HEK293T (cell line): ENCODE measurements at regions not wholly inside any gene's neighbourhood (a gene's known extent, or its start where the extent isn't known, plus 50 kb on each side); places are given as distances from the start of the nearest gene placed in this dataset.

Source experiments
- BHLHE40 ChIP-seq: fragments of 450-650 bp; IDR thresholded peaks from 2 replicates; pipeline ENCODE4 v1.6.1; 2016; ENCODE audit warnings: mild to moderate bottlenecking, moderate library complexity, borderline replicate concordance
- ELF4 ChIP-seq: fragments of 450-650 bp; IDR thresholded peaks from 2 replicates; pipeline ENCODE4 v1.6.1; 2017; ENCODE audit warnings: antibody characterized with exemption
- FOXA1 ChIP-seq: fragments of 450-650 bp; IDR thresholded peaks from 2 replicates; pipeline ENCODE4 v1.6.1; 2016; ENCODE audit warnings: mild to moderate bottlenecking
- FOXK2 ChIP-seq: fragments of 450-650 bp; IDR thresholded peaks from 2 replicates; pipeline ENCODE4 v1.6.1; 2016; ENCODE audit warnings: mild to moderate bottlenecking
- FOXM1 ChIP-seq: fragments of 450-650 bp; IDR thresholded peaks from 2 replicates; pipeline ENCODE4 v1.6.1; 2017; ENCODE audit warnings: mild to moderate bottlenecking, borderline replicate concordance
- HDGF ChIP-seq: fragments of 450-650 bp; IDR thresholded peaks from 2 replicates; pipeline ENCODE4 v1.6.1; 2017; ENCODE audit warnings: antibody characterized with exemption, borderline replicate concordance
- L3MBTL2 ChIP-seq: fragments of 450-650 bp; conservative IDR thresholded peaks from 2 replicates; pipeline ENCODE4 v1.6.1; 2016; ENCODE audit warnings: mild to moderate bottlenecking
- LEF1 ChIP-seq: fragments of 450-650 bp; IDR thresholded peaks from 2 replicates; pipeline ENCODE4 v1.6.1; 2017; ENCODE audit warnings: mild to moderate bottlenecking, borderline replicate concordance
- NFRKB ChIP-seq: fragments of 450-650 bp; IDR thresholded peaks from 2 replicates; pipeline ENCODE4 v1.6.1; 2016; ENCODE audit warnings: mild to moderate bottlenecking, moderate library complexity
- SP1 ChIP-seq: fragments of 450-650 bp; IDR thresholded peaks from 2 replicates; pipeline ENCODE4 v1.6.1; 2017
- SUZ12 ChIP-seq: fragments of 450-650 bp; IDR thresholded peaks from 2 replicates; pipeline ENCODE4 v1.6.1; 2016; ENCODE audit warnings: mild to moderate bottlenecking
- TARDBP ChIP-seq: fragments of 450-650 bp; IDR thresholded peaks from 2 replicates; pipeline ENCODE4 v1.6.1; 2016
- ZNF384 ChIP-seq: fragments of 450-650 bp; IDR thresholded peaks from 2 replicates; pipeline ENCODE4 v1.6.1; 2016
- TF ChIP-seq, protein P1 (sequence below): fragments of 450-650 bp; IDR thresholded peaks from 2 replicates; pipeline ENCODE4 v1.6.1; 2016

DNA sequence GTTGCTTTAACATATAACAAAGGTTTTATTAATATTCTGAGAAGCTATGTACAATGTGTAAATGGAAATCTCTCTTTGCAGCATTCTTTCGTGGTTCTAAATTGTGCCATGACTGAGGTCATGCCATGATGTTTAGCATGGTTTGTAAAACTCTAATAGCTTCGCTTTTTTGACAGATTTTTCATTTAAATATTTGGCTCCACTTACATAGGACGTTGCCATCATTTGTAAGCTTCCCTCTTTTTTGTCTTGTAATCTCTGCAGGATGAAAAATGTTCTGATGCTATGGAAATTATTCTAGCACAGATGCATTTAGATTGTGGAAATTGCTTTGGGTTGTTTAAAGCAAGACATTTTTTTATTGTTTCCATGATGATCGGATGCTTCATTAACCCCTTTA is 1054.8 kb downstream of the MAT2B start:
- TF ChIP-seq TARDBP (no peak), ZNF384 (no peak), LEF1 (no peak), FOXA1 (no peak), SP1 (no peak), SUZ12 (no peak), NFRKB (no peak), HDGF (no peak), BHLHE40 (no peak), FOXM1 (no peak), L3MBTL2 (no peak), FOXK2 (no peak), ELF4 (no peak)
- TF ChIP-seq, protein P1, sequence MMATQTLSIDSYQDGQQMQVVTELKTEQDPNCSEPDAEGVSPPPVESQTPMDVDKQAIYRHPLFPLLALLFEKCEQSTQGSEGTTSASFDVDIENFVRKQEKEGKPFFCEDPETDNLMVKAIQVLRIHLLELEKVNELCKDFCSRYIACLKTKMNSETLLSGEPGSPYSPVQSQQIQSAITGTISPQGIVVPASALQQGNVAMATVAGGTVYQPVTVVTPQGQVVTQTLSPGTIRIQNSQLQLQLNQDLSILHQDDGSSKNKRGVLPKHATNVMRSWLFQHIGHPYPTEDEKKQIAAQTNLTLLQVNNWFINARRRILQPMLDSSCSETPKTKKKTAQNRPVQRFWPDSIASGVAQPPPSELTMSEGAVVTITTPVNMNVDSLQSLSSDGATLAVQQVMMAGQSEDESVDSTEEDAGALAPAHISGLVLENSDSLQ = no peak
